C4-2B (cell line): ENCODE measurements at regions not wholly inside any gene's neighbourhood (a gene's known extent, or its start where the extent isn't known, plus 50 kb on each side); places are given as distances from the start of the nearest gene placed in this dataset.

Experiments
- CTCF ChIP-seq: fragments of 450-650 bp; conservative IDR thresholded peaks from 2 replicates; pipeline ENCODE4 v1.5.1; 2017; ENCODE audit warnings: mild to moderate bottlenecking
- ZFX ChIP-seq: fragments of 450-650 bp; IDR thresholded peaks from 2 replicates; pipeline ENCODE4 v1.6.1; 2017

- TF ChIP-seq CTCF: no peak
- no peak for TF ChIP-seq ZFX
These were observed 293.5 kb upstream of the FAT1 start for GRCh38 chr4:187017147-187017546.
